Keratinocyte (primary cell): ENCODE measurements at regions not wholly inside any gene's neighbourhood (a gene's known extent, or its start where the extent isn't known, plus 50 kb on each side); places are given as distances from the start of the nearest gene placed in this dataset.

Experiments
- DNase-seq: peaks from one replicate; pipeline ENCODE4 v3.0.0-alpha.2; 2011; ENCODE audit warnings: low read depth, missing footprints, low spot score
- FAIRE-seq: peaks from 2 replicates; lab custom pipeline; 2011; peaks lifted over from hg19 to GRCh38; lab: Jason Lieb, UNC
- H2AFZ ChIP-seq: 2 replicates; pipeline ENCODE4 v1.6.0; 2012; ENCODE audit warnings: low read length, control low read depth, inconsistent platforms; ENCODE audit not compliant: control insufficient read depth
- H3K27ac ChIP-seq: 2 replicates; pipeline ENCODE4 v1.5.1; 2011; ENCODE audit warnings: low read length; ENCODE audit not compliant: control insufficient read depth, insufficient read depth
- H3K27me3 ChIP-seq: 3 replicates; pipeline ENCODE4 v1.6.0; 2011; ENCODE audit warnings: low read length; ENCODE audit not compliant: control insufficient read depth, insufficient read depth; ENCODE audit errors: extremely low read depth
- H3K36me3 ChIP-seq, 2 experiments: 2 replicates in 1 of 2; 3 replicates in 1 of 2; pipeline ENCODE4 v1.5.1; 2011; ENCODE audit warnings: low read length in 2 of 2, mild to moderate bottlenecking in 1 of 2; ENCODE audit not compliant: control insufficient read depth in 2 of 2, insufficient read depth in 2 of 2; ENCODE audit errors: extremely low read depth in 1 of 2
- H3K4me1 ChIP-seq: 3 replicates; pipeline ENCODE4 v1.5.1; 2011; ENCODE audit warnings: low read length; ENCODE audit not compliant: control insufficient read depth, insufficient read depth; ENCODE audit errors: extremely low read depth
- H3K4me2 ChIP-seq: 3 replicates; pipeline ENCODE4 v1.6.0; 2011; ENCODE audit warnings: low read depth, low read length; ENCODE audit not compliant: control insufficient read depth, insufficient read depth; ENCODE audit errors: extremely low read depth
- H3K4me3 ChIP-seq, 3 experiments: fragments of 200-600 bp in 1 of 3; sonication (generic) in 1 of 3; 2 replicates in 2 of 3; 3 replicates in 1 of 3; pipeline ENCODE4 v1.5.1; 2011 to 2016; ENCODE audit warnings: low read length in 3 of 3, mild to moderate bottlenecking in 3 of 3, control low read depth in 2 of 3, inconsistent platforms in 1 of 3, low read depth in 1 of 3, mixed read lengths in 1 of 3, mixed run types in 1 of 3, moderate library complexity in 1 of 3; ENCODE audit not compliant: control insufficient read depth in 2 of 3, insufficient read depth in 2 of 3; ENCODE audit errors: extremely low read depth in 1 of 3
- H3K79me2 ChIP-seq: 2 replicates; pipeline ENCODE4 v1.6.0; 2012; ENCODE audit warnings: low read length; ENCODE audit not compliant: control insufficient read depth, insufficient read depth
- H3K9ac ChIP-seq: 3 replicates; pipeline ENCODE4 v1.6.0; 2011; ENCODE audit warnings: low read length; ENCODE audit not compliant: control insufficient read depth, insufficient read depth; ENCODE audit errors: extremely low read depth
- H3K9me1 ChIP-seq: 3 replicates; pipeline ENCODE4 v1.6.0; 2011; ENCODE audit warnings: low read length; ENCODE audit not compliant: control insufficient read depth, insufficient read depth; ENCODE audit errors: extremely low read depth
- H3K9me3 ChIP-seq: 2 replicates; pipeline ENCODE4 v1.5.1; 2012; ENCODE audit warnings: low read depth, low read length; ENCODE audit not compliant: control insufficient read depth
- H4K20me1 ChIP-seq: 3 replicates; pipeline ENCODE4 v1.6.0; 2011; ENCODE audit warnings: low read length; ENCODE audit not compliant: control insufficient read depth, insufficient read depth; ENCODE audit errors: extremely low read depth
- CTCF ChIP-seq, 3 experiments: IDR thresholded peaks in 1 of 3; conservative IDR thresholded peaks in 1 of 3; optimal IDR thresholded peaks in 1 of 3; 2 replicates in 2 of 3; 3 replicates in 1 of 3; pipeline versions ENCODE3 to v1.5.1; 2011; ENCODE audit warnings: low read length in 3 of 3, mild to moderate bottlenecking in 3 of 3, moderate library complexity in 2 of 3, control low read depth in 1 of 3, inconsistent platforms in 1 of 3; ENCODE audit not compliant: insufficient read depth in 2 of 3; ENCODE audit errors: extremely low read depth in 1 of 3
- EZH2 ChIP-seq: IDR thresholded peaks from one replicate; pipeline ENCODE4 v1.6.1; 2012; ENCODE audit warnings: inconsistent platforms, mild to moderate bottlenecking, low read length, moderate library complexity
- dilution Hi-C: fragments of 300-500 bp; cut with MboI; formaldehyde crosslinking; loops from one replicate; pipeline ENCODE4 v1.7.0; 2020; ENCODE audit warnings: low sequenced_read_pairs; ENCODE audit not compliant: extremely low pct_ligation_motif_present

- Histone ChIP-seq H3K79me2 (no peaks in the 10 kb centered on the region), H3K4me2 (no peak overlapping the region), H3K4me3 (no peak overlapping the region), H3K9ac (no peak overlapping the region), H3K9me3 (no peaks in the 10 kb centered on the region), H3K4me1 (no peaks in the 10 kb centered on the region), H3K9me1 (no peaks in the 10 kb centered on the region), H2AFZ (no peak overlapping the region), H3K27me3 (no peaks in the 10 kb centered on the region), H3K36me3 (no peaks in the 10 kb centered on the region), H3K27ac (no peak overlapping the region), H4K20me1 (no peaks in the 10 kb centered on the region)
- TF ChIP-seq CTCF (optimal IDR thresholded peaks at IDR 0.05 in 1 of 3, IDR thresholded peaks at IDR 0.05 in 1 of 3, conservative IDR thresholded peaks at IDR 0.05 in 1 of 3; ENCODE audit: extremely low read depth in 1 of 3, insufficient read depth in 2 of 3, low read length in 3 of 3): no peak
- no peak for TF ChIP-seq EZH2
- no peak for DNase-seq
- dilution Hi-C loops: no loop called here
- FAIRE-seq: no peak
Measured at GRCh38 chr9:102941868-102942267, 53.3 kb upstream of the CYLC2 start.

- H3K36me3 ChIP-seq: no peaks in the 10 kb centered on the region
- H3K9ac ChIP-seq: no peak overlapping the region
- H3K4me3 ChIP-seq: no peak overlapping the region
- FAIRE-seq: no peak
- H3K27ac ChIP-seq: no peak overlapping the region
- no peak overlapping the region for H2AFZ ChIP-seq
- no peak for DNase-seq
- no peaks in the 10 kb centered on the region for H3K9me3 ChIP-seq
- no peaks in the 10 kb centered on the region for H3K9me1 ChIP-seq
- dilution Hi-C loops: no loop called here
- no peak for TF ChIP-seq EZH2
- TF ChIP-seq CTCF (optimal IDR thresholded peaks at IDR 0.05 in 1 of 3, IDR thresholded peaks at IDR 0.05 in 1 of 3, conservative IDR thresholded peaks at IDR 0.05 in 1 of 3; ENCODE audit: extremely low read depth in 1 of 3, insufficient read depth in 2 of 3, low read length in 3 of 3): no peak
- no peak overlapping the region for H3K4me2 ChIP-seq
- no peaks in the 10 kb centered on the region for H3K4me1 ChIP-seq
- no peaks in the 10 kb centered on the region for H4K20me1 ChIP-seq
- no peaks in the 10 kb centered on the region for H3K27me3 ChIP-seq
- no peaks in the 10 kb centered on the region for H3K79me2 ChIP-seq
Measured at GRCh38 chr9:102922526-102922925, 72.6 kb upstream of the CYLC2 start.
